Stimulated activated CD4-positive, alpha-beta T cell treated with anti-CD3 and anti-CD28 coated beads, Interleukin-12 subunit alpha, Interleukin-12 subunit beta, amount 100 ng/mL, for 24 hours (primary cell): ENCODE measurements at regions not wholly inside any gene's neighbourhood (a gene's known extent, or its start where the extent isn't known, plus 50 kb on each side); places are given as distances from the start of the nearest gene placed in this dataset.

ENCODE experiments used
- DNase-seq, 2 experiments: peaks; one replicate each; pipeline ENCODE4 v3.0.0-alpha.2; 2020; ENCODE audit warnings: low read depth in 2 of 2

DNA sequence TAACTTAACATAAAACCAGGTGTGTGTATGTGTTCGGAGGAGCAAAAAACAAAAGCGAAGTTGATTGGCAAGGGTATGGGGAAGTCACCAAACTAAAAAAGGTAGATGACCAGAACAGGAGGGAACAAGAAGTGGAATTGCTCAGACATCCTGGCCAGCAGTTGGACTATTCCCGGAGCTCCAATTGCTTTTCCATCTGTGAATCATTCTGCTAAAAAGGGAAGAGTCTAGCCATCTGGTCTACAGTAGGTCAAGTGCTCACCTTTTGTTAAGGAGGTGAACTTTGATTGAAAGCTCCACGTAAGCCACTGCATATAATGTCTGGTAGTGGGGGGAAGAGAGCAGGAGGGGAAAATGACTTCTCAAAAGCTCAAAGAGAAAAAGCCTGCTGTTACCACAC lies 50.0 kb upstream of the BET1 start:
- no peak for DNase-seq

DNA sequence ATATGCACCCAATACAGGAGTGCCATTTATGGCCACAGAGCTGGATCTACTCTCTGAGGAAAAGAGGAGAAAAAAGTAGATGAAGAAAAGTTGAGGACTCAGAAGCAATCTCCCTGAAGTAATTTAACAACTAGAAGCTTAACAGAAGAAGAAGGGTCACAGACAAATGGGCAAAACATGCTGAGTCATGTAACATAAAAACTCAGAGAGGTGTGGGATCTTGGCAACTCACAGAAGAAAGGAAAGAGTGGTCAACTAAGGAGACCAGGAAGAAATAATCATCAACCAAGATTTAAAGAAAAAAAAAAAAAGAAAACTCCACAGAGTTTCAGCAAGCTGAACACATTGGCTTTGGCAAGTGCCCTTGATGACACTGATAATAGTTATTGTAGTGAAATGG lies 51.8 kb upstream of the BET1 start:
- no peak for DNase-seq

DNA sequence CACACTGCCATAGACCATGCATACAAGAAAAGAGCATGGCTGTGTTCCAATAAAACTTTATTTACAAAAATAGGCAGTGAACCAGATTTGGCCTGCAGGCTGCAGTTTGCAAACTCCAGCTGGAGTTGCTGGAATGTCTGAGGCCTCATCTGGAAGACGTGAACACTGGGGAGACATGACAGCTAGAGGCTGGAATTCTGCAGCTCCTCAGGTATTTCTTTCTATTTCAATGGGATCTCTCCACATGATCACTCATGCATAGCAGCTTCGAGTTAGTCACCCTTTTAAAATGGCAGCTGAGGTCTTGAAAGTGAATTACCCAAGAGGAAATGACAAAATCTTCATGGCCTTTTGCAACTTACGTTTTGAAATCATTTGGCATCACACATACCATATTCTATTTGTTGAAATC lies 52.6 kb upstream of the BET1 start:
- DNase-seq, result no peak

DNA sequence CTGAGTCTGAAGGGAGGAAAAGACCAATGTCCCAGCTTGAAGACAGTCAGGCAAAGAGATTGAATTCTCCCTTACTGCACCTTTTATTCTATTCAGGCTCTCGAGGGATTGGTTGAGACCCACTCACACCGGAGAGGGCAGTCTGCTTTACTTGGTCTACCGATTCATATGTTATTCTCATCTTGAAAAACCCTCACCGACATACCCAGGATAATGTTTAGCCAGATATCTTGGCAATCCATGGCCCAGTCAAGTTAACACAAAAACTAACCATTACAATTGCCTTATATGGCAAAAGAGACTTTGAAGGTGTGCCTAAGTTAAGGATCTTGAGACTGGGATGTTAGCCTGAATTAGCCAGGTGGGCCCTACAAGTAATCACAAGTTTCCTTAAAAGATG lies 53.8 kb upstream of the BET1 start:
- no peak for DNase-seq

DNA sequence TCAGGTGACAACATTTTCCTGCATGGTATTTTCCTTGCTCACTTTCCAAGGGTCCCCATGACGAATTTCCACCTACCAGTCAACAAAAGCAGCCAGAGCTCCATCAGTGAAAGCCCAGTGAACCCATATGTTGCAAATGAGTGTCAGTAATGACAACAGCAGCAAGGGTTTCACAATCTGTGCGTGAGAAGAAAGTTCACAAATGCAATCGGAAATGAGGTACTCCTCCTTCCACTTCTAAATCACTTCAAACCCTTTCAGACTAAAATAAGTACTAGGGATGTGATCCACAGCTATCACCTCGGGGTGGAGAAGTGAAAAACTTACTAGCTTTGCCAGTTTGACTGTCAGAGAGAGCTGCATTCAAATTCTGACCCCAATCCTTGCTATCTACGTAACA lies 55.6 kb upstream of the BET1 start:
- DNase-seq, result no peak

DNA sequence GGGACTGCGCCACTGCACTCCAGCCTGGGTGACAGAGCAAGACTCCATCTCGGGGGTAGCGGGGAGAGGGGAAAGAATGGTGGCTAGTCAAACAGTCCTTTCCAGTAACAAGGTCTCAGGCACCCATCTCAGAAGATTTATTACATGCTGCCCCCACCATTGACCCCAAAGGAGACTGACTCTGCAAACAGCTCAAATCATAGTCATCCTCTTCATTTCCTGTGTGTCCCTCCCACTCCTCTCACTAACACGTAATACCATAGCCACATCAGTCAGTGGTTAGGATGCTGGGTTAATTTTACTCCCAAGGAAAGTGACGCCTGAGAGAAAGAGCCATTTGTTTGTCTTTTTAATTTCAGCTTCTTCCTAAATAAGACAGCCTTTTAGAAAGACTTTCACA lies 56.6 kb upstream of the BET1 start:
- DNase-seq, result no peak

DNA sequence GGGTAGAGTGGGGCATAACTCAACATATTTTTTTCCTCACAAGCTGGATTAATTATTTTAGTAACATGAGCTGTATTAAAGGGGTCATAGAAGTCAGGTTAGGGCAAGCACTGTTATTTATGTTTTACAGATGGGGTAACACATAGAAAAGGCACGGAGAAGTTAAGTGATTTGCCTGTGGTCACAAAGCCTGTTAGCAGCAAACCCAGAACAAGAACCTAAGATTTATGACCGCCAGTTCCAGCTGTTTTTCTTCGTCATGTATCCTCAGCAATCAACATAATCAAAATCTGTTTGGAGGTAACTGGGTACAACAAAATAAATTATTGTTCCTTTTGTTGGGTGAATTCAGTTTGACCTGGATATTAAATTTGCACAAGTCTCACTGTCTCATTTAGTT lies 57.2 kb upstream of the BET1 start:
- DNase-seq, result no peak

DNA sequence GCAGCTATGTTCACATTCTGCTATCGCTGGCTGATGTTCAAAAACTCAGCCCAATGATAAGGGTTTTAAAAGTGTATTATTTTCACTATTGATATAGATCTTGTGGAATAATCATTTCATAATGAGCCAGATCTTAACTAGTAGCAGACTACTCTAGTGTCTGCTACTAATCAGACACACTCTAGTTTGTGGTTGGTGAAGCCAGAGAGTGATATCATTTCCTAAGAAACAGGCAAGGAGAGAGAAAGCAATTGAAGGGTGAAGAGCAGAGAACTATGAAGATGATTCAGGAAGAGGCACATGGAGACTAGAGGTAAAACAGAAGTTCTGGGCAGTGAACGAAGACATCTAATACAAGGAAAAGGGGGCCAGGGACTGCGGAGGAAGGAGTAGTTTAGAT lies 58.2 kb upstream of the BET1 start:
- no peak for DNase-seq

DNA sequence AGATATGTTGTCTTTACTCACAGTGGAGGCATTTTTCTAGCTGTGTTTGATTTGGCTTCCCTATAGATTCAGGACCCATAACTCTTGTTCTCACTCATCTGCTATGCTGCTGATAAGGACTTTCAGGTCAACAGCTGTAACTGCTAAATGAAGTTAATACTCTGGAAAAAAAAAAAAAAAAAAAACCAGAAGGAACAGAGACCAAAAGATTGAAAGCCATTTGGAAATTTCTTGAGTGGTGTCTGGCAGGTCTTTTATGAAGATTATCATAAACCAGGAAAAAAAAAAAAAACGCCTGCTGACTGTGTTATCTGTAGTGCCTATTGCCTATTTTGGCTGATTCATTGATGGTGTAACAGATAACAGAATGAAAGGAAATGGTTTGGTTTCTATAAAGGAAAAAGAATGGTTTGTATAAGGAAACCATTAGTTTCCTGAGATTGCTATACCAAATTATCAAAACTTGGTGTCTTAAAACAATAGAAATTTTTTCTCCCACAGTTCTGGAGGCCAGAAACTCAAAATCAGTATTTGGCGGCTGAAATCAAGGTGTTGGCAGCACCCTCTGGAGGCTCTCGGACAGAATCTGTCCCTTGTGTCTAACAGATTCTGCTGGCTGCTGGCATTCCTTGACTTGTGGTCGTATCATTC lies 60.5 kb upstream of the BET1 start:
- no peak for DNase-seq

DNA sequence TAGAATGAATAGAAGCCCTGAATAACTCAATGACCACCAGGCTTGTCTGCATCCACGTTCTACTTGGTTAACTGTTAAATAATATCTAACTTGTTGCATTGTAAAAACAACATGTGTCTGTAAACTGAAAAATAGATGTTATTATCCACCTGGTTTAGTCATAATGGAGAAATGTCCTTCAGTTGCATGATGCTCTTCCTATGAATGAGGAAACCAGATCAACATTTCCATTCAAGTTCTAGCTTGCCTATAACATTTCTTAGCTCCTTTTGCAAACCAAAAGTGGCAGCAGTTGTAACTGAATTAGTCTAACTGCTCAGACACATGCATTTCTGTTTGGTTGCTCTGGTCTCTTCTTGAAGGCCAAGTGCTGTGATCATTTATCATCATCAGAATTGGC lies 62.9 kb upstream of the BET1 start:
- DNase-seq, result no peak

DNA sequence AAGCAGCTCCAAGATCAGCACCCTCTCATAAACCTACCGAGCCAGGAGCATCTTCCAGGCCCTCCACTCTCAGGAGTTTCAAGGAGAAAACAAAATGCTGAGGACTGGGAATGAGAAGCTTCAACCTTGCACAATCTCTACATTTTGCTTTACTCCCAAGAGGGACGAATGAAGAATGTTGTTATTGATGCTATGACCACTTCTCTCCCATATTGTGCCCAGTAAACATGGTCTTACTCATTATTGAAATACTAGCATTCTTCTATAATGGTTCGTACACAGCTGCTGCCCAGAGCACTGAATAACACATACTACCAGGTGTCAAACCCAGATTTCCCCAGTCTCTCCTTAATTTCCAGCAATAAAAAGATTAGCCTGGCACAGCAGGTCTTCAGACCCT lies 63.4 kb upstream of the BET1 start:
- DNase-seq, result no peak

DNA sequence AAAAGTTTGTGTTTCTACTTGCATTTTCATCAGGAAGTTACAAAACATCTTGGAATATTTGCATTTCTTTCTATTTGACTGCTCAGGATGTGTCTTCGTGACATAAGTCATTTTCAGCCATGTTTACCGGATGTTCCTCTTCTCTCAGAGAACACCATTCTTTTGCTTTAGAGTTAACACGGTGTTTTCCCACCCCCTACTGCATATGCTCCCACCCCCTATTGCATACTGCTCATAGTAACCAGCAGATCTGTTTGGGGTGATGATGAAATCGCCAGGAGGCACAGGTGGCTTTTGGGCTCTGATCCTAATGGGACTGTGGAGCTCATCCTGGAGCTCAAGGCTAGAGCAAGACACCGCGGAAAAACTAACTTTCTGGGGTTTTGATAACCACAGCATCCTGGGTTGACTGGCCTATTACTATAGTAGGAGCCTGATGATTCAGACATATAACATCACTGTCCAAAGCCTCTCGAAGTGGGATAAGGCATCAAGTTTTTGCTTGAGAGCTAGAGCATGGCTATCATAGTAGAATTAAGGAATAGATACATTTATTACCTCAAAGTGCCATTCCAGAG lies 65.1 kb upstream of the BET1 start:
- DNase-seq, result no peak

DNA sequence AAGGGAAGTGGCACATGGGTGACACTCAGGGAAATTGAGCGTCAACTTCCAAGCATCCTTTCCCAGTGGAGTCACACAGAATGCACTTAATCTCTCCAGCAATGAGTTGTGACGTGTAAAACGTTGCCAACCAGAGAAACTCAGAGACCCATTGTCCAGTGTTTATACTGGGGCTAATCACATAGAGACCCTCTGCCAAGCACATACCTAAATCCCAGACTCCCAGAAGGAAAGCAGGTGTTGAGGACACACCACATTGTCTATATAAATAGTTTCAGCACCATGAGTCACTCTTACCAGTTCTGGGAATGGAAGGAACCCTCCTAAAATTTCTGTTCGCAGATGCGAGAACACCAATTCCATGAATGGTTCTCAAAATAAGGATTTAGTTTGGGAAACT lies 76.4 kb upstream of the BET1 start:
- no peak for DNase-seq

DNA sequence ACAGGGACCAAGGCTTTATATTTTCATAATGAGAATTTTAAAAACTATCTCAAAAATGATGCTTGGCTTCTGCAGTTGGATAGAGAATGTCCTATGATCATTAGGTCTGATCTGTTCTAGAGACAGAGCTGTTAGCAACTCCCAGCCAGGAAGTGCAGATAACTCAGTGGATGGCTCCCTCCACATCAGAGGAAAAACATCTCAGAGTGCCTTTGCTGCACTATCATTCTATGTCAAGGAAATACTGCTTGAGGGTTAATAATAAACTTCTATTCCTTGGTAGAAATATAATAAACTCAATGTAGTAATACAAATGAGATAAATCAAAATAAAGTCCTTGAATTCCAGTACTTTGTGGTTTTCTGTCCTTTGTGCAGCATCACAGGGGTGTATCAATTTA lies 78.0 kb upstream of the BET1 start:
- no peak for DNase-seq

DNA sequence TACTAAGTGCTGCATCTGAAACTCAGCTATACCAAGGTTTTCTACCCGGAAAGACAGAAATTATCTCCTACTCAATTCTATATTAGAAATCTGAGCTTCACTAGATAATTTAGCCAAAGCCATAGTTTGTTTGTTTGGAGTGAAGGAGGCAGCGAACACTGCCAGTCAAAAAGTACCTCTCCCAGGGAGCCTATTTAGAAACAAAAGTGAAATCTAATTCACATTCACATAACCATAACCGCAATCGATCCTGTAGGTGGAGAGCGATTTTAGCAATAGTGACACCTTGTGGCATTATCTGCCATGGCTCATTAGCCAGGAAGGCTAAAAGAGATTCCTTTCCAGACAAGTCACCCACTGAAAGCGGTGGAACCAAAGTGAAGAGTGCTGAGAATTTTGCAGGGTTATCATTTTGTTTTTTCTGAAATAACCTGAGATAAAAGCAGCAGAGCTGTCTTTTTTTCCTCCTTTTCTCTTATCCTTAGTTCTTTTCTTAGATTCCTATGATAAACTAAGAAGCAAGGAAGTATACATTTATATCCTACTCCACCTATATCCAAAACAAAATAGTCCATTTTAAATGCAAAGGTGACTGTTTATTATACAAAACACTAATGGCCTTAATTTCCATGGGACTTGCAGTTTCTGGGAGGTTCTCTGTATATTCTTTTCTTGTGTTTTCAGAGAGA lies 83.7 kb upstream of the BET1 start:
- peak; percentile 4 to 22 for DNase-seq

DNA sequence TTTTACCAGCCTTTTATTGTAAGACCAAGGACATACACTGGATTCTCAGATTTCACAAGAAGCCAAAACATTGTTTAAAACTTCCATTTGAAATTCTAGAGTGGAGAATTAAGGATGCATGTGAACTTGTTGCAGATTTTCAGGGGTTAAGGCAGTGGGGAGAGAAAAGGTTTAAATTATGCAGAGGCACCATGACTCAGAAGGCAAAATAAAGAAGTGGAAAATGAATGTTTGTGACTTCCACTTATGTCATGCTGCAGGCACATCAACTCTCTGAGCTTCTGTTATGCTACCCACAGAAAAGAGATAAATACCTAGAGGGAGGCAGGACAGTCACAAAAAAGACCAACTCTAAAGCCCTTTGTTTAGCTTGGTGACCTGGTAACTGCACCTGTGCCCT lies 84.4 kb upstream of the BET1 start:
- no peak for DNase-seq

DNA sequence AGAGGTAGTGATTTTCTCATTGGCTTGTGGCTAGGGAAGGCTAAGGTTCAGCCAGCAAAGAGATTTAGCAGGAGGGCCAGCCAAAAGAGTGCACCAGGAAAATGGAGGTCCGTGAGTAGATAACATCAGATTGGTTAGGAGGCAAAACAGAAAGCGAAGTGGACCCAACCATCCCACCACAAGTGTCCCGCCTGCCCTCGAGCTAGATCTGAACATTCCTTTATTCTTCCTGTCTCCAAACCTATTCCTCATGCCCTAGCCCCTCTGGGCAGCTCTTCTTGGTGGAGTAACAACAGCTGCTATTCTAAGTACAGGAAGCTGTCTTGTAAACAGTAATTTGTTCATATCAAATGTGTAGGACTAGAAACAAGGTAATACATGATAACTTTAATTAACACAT lies 85.7 kb upstream of the BET1 start:
- DNase-seq, result no peak

DNA sequence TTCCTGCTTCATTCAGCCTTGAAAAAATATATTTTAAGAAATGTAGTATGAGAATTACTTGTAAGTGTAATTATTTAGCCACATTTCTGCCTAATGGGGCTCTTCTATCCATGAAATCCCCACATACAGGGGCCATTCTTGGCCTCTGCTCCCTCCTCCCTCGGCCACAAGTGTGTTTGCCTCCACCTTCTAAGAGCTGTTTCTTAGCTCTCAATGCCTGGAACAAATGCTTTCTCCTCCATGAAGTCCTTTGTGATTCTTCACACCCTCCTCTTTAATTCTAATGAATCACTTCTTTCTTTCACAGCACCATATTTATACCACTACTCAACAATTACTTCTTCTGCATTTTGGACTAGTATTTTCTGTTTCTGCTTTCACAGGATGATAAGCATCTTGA lies 88.8 kb upstream of the BET1 start:
- no peak for DNase-seq

DNA sequence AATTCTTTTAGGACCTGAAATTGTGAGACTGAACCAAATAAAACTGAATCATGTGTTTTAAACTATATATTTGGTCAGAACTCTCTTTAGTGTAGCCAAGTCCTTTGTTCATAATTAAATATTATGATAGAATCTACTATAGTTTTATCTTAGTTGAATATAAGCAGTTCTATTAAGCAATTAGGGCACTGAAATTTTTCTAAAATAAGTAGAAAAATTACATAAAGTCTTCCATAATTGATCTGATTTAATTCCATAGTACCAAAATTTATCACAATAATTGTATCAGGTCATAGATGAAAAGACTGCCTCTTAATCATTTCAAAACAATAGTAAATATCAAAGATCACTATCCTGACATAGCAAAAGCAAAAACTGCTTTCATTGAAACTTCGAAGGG lies 90.1 kb upstream of the BET1 start:
- DNase-seq, result no peak

DNA sequence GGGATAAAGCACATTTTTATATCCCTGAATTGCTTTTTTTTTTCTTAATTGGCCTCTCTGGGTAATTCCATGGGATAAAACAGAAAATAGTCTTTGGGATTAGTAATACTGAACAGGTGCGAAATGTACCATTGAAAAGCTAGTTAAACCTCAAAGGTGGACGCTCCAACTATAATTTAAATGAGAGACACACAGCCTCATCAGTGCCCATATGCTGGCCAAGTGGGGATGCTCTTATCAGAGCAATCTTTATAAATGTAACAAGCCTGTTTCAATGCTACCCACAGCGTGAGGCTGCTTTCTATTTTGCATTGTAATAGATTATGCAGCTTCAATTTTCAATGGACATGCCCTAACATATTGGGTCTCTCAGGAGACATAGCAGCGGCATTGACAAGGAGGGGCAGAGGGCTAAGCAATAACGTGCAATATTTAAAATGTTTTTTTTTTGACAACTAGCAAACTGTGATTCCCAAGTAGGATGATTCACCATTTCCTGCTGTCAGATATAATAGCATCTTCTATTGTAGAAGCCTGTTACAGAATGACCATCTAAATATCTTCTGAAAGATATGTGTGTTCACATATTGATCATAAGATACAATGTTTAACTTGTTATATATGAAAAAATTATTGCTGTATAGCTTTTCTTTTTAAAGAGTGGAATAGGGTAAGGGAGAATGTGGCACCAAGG lies 91.3 kb upstream of the BET1 start:
- DNase-seq, result no peak

DNA sequence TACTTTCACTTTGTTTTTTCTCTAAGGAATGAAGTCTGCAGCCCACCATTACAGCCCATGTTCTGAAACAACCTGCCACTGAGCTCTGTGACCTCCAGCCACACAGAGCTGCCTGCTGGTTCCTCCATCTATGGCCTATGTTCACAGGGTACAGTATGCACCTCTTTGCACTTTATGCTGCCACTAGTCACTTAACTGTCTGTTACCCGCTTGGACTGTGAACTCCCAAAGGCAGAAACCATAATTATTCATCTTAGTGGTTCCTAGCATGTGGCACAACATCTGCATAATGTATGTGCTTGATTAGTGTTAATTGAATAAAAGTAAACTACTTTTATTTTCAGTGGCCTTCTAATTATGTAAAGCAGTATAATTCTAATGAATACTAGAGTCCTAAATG lies 95.5 kb upstream of the BET1 start:
- no peak for DNase-seq

DNA sequence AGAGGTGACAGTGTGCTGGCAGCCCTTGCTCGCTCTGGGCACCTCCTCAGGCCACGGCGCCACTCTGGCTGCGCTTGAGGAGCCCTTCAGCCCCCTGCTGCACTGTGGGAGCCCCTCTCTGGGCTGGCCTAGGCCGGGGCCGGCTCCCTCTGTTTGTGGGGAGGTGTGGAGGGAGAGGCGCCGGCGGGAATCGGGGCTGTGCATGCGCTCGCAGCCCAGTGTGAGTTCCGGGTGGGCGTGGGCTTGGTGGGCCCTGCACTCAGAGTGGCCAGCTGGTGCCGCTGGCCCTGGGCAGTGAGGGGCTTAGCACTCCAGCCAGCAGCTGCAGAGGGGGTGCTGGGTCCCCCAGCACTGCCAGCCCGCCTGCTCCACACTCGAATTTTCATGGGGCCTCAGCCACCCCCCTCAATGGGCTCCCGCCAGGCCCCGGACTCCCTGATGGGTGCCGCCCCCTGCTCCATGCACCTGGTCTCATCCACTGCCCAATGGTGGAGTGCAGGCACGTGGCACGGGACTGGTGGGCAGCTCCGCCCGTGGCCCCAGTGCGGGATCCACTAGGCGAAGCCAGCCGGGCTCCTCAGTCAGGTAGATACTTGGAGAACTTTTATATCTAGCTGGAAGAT lies 96.7 kb upstream of the BET1 start:
- DNase-seq, result no peak

DNA sequence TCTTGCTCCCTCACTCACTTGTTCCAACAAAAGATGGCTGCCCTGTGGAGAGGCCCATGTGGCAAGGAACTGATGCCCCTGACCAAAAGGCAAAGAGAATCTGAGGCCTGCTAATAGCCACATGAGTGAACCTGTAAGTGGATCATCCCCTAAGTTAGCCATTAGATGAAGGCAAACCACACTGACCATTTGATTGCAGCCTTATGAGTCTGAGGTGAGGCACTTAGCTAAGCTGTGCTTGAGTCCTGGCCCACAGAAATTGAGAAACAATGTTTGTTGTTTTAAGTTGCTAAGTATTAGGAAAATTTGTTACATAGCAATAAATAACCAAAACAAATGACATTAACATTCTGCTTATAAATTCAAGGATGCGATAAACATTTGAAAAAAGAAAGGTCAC lies 100.1 kb upstream of the BET1 start:
- DNase-seq, result no peak
